Fibroblast of villous mesenchyme (primary cell): ENCODE measurements at regions not wholly inside any gene's neighbourhood (a gene's known extent, or its start where the extent isn't known, plus 50 kb on each side); places are given as distances from the start of the nearest gene placed in this dataset.

ENCODE experiments used
- DNase-seq: peaks from one replicate; pipeline ENCODE4 v3.0.0-alpha.2; 2010; ENCODE audit warnings: low read depth
- H3K4me3 ChIP-seq: 2 replicates; pipeline ENCODE4 v1.5.1; 2011; ENCODE audit warnings: low read depth, mild to moderate bottlenecking, low read length
- CTCF ChIP-seq: IDR thresholded peaks from 2 replicates; pipeline ENCODE4 v1.5.1; 2012; ENCODE audit warnings: low read depth, mild to moderate bottlenecking, low read length; ENCODE audit not compliant: insufficient read depth

- no peak for TF ChIP-seq CTCF
- peak; percentile 86 for DNase-seq
- H3K4me3 ChIP-seq, result no peak overlapping the region
Measured at GRCh38 chr2:122643725-122644329, 888.4 kb downstream of the TSN start.

GRCh38 chr2:122651236-122651635 is 895.8 kb downstream of the TSN start:
- TF ChIP-seq CTCF, result no peak
- DNase-seq, result no peak
- no peak overlapping the region for H3K4me3 ChIP-seq

- DNase-seq, result no peak
- TF ChIP-seq CTCF, result no peak
- no peak overlapping the region for H3K4me3 ChIP-seq
Measured at GRCh38 chr2:122651780-122652179, 896.3 kb downstream of the TSN start.

GRCh38 chr2:122652670-122653069 is 897.2 kb downstream of the TSN start:
- no peak overlapping the region for H3K4me3 ChIP-seq
- DNase-seq, result peak; percentile 32
- no peak for TF ChIP-seq CTCF

- no peak for TF ChIP-seq CTCF
- DNase-seq, result no peak
Measured at GRCh38 chr2:122656403-122656802, 901.0 kb downstream of the TSN start.

GRCh38 chr2:122660786-122661634 is 905.6 kb downstream of the TSN start:
- no peak for TF ChIP-seq CTCF
- H3K4me3 ChIP-seq, result no peak overlapping the region
- DNase-seq, result no peak

More at GRCh38 chr2:122656403-122656802, 901.0 kb downstream of the TSN start:
- no peak overlapping the region for H3K4me3 ChIP-seq

- H3K4me3 ChIP-seq, result no peak overlapping the region
- no peak for DNase-seq
- no peak for TF ChIP-seq CTCF
Measured at GRCh38 chr2:122663620-122664019, 908.2 kb downstream of the TSN start.
